RCC 7860 (cell line): ENCODE measurements at regions not wholly inside any gene's neighbourhood (a gene's known extent, or its start where the extent isn't known, plus 50 kb on each side); places are given as distances from the start of the nearest gene placed in this dataset.
"Not testable (repeated sequence)": the region's sequence is repeated elsewhere in the genome, so short reads cannot be mapped to it uniquely, and the experiment has no call there.

Experiments
- DNase-seq: peaks from one replicate; pipeline ENCODE4 v3.0.0-alpha.2; 2015; ENCODE audit warnings: low spot score
- FAIRE-seq: peaks from 2 replicates; lab custom pipeline; 2012; peaks lifted over from hg19 to GRCh38; lab: Jason Lieb, UNC

DNA sequence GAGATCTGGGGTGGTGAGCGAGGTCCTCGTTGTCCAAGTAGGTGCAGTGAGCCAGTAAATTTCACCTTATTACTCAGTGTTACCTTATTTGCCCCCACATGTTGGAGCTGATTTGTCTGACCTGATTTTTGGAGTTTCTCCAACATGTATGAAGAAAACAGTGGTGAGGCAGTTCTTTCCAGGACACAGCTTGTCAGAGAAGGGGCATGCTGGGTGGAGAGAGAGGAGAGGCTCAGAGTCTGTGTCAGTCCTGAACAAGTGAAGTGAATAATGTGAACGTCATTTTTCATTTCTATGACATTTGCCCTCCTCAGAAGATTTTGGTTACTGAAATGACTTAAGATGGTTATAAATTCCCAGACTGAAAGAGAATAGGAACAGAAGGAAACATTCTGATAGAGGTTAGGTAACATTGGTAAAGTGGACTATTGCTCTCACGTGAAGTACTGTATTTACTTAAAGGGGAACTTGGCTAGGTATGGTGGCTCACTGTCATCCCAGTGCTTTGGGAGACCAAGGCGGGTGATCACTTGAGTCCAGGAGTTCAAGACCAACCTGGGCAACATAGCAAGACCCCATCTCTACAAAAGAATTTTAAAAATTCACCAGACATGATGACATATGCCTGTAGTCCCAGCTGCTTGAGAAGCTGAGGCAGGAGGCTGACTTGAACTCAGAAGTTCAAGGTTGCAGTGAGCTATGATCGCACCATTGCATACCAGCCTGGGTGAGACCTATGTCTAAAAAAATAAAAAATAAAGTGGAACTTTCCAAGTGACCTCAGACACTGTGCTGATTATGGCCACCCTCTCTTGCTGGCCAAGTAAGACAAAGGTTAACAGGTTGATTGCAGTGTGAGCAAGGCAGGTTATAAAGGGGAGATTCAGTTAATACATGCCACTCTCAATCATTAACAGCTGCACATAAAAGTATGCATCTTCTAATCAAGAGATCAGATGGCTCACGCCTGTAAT is 184.3 kb downstream of the EDN1 start:
- DNase-seq = no peak
- FAIRE-seq = no peak

DNA sequence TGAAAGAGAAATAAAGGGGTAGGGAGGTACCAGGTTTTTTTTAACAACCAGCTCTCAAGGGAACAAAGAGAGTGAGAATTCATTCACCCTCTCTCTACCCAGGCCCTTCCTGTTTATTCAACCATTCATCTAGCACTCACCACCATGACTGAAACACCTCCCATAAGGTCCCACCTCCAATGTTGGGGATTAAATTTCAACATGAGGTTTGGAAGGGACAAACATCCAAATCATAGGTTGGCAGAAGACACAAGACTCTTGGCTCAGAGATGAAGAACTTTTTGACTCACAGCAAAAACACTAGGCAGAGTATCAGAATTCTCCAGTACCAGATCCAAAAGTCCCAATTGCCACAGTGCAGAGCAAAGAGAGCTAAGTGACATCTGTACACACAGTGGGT is 186.3 kb downstream of the EDN1 start:
- DNase-seq = no peak
- FAIRE-seq = no peak

DNA sequence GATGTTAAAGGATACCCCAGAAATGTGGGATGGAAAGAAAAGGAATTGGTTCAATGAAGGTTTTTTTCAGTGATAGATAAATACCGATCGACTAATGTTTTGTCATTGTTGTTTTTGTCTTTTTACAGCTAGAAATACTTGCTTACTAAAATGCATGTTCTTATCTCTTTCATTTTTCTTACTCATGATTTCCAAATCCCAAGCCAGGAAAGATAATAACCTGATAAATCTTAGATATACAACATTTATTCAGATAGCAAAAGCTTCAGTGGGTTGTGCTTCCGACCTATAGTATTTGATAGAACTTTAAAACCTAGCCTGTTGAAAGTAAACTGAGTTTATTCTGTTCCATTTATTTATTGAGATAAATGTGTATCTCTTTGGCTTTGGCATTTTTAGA is 187.5 kb downstream of the EDN1 start:
- FAIRE-seq = no peak
- DNase-seq = no peak

DNA sequence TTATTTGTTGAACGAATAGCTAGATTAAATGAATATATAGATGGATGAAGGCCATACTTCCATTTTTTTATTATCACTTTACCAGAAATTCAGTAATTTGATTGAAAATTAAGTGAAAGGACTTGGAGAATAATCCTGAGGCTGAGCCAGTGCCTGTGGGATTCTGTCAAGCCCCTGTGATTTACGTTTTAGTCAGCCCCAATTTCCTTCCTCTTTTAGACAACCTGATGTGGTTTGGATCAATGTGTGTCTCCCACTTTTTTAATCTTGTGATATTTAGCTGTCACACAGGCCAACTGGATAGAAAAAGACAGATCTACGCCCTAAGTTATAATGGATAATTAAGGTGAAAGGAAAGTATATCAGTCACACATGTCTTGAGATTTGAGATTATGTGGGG is 188.8 kb downstream of the EDN1 start:
- no peak for DNase-seq
- no peak for FAIRE-seq

DNA sequence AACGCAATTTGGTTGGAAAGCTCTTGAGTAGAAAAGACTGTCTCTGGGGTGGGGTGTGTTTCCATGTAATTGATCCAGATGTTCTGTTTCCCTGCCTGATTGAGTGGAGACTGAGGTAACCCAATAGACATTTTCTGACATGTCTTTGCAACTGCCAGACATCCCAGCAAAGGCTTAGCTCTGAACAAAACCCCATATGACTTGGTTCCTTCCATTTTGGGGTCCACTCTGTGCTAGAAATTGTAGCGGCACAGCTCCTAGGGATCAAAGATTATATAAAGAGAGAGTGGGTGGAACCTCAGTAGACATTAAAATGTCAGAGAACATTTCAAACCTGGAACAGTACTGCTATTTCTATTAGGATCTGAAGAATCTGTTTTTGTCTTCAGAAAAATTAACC is 189.3 kb downstream of the EDN1 start:
- no peak for FAIRE-seq
- no peak for DNase-seq

DNA sequence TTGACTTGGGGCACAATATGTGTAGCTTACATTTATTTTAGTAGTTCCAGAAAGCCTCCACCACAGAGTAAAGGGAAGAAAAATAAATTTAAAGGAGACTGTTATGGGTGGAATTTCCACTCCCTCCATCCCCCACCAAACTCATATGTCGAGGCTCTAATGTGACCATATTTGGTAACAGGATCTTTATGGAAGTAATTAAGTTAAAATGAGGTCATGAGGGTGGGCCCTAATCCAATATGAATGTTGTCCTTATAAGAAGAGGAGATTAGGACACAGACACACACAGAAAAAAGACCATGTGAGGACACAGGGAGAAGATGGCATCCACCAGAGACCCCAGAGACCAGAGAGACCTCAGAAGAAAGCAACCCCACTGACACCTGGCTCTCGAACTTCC is 189.7 kb downstream of the EDN1 start:
- no peak for FAIRE-seq
- DNase-seq = no peak

DNA sequence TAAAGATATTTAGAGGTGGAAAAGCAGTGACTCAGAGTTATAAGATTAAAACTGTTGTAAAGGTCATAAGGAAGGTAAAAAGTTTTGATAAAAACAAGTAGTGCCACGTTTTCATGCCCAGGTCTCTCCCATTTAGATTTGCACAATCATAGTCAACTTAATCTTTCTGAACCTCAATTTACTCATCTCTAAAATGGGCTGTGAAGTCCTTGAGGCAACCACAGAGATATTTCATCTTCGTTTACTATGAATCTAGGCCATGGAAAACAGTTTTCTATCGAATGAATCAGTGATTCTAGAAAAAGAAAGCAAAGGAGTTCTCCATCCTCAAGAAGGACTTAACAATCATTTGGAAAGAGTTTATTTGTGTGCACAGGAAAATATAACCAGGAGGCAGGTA is 190.2 kb downstream of the EDN1 start:
- FAIRE-seq (no peak), DNase-seq (no peak)

DNA sequence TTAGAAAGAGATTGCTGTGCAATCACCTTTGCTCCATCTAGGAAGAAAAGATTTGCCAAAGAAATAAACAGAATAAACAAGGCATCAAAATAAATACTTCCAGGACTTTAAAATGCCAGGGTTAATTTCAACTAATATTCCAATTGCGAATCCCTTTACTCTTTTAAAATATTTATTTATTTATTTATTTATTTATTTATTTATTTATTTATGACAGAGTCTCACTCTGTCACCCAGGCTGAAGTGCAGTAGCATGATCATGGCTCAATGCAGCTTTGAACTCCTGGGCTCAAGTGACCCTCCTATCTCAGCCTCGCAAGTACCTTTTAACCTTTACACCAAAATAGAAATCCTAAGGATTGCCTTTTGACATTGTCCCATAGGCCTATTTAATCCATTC is 191.1 kb downstream of the EDN1 start:
- DNase-seq (no peak), FAIRE-seq (no peak)

DNA sequence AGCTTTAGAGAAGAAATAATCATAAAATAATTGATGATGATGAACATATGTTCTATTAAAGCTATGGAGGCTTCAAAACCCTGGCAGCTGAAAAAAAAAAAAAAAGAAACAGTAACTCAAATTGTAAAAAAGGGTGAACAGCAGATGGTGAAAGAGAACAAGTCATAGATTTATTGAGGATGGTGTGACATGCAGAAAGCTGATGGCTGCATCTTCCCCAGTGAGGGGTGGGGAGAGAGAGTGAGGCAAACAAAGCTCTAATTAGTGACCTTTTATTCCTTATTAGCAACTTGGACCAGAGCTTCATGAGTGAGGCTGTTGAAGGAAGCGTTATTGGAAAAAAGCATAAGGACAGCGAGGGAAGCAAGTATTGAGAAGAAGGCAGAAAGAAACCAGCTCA is 191.7 kb downstream of the EDN1 start:
- FAIRE-seq (no peak), DNase-seq (no peak)

DNA sequence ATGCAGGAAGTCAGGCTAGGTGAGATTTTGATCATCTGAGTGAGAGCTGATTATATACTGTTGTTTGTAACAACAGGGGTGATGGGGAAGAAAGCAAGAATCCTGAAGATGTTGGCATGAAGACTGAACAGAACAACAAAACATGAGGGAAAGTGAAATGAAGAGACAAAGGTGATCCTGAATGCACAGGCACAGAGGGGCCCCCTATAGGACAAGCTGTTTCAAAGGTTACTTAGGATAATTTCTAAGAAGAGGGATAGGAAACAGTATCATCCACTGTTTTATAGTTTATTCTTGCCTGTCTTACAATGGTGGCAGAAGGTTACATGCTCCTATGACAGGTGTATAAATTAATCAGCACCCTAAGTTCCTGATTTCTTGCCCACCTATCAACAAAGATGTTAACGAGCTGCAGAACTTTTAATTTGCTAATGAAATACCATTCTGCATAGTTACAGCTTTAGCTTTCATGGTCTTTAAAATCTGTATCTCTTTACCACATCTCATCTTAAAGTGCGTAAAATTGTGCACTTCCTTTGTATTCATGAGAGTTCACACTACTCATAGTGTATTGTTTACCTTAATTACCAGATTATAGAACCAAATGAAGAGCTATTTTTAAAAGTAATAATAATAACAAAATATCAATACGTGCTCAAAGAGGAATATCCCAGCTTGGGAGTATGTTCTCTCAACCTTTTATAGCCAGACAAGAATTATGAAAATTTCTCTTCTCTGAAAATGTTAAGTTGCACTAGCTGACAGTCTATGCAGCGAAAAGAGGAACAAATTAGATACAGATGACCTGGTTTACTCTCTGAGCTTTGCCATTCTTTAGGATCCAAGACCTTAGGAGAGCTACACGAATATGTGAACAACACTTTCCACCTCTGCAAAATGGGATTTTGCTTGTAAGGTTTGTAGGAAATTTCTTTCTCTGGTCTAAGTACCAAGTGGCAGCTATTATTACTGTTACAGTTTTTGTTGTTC is 192.5 kb downstream of the EDN1 start:
- DNase-seq = no peak
- FAIRE-seq = no peak

DNA sequence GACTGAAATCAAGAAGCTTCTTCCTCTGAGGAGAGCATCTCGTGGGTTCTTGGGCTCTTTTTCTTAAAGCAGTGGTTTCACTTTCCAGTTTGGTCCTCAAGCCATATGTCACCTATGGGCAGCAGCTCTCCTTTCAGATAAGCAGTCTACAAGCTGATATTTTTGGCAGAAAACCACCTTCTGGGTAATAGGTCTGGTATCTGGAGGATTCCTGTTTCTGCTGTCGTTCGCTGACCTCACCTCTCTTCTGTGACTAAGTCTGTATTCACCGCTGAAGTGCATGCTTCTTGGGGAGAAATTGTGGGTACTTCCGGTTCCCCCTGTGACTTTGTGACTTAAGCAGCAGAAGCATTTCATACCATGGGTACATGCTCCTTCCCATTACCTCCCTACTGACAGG is 193.6 kb downstream of the EDN1 start:
- FAIRE-seq (peak; percentile 93), DNase-seq (peak; percentile 96)

DNA sequence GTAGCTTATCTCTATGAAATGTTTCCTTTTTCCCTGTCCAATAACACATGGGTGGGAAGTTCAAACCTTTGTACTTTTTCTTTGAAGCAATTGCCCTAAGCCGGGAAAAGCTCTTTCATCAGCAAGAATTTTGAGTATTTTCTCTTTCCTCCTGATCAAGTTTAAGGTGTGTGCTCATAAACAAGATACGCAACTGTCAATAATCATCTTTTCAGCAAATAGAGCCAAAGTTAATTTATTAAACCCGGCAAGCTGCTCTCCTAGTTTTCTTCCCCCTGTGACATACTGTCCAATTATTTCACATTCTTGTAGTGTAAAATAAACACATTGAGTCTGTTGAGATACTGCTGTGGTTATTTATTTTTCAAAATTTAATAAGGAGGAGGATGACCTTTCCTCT is 194.4 kb downstream of the EDN1 start:
- FAIRE-seq (no peak), DNase-seq (no peak)

DNA sequence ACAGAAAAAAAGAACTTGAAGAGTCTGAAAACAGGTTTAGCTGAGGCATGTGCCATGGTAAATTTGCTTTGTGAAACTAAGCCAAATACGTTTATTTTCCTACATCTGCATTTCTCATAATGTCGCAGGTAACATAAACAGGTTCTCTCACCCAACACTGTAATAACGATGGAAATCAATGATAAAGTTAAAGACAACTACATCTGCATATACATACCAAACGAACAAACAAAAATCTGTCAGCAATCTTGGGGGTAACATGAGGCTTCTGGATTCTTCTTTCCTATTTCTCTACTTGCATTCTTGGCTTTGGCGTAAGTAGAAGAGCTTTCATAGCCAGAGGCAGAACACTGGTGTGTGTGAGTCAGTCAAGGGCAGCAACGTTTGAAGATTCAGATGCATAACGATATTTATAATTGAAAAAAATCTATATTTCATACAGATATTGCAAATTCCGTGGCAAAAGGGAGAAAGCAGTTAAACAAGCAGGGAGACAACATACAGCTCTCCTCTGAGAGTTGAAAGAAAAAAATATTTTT is 195.1 kb downstream of the EDN1 start:
- no peak for DNase-seq
- FAIRE-seq = no peak

DNA sequence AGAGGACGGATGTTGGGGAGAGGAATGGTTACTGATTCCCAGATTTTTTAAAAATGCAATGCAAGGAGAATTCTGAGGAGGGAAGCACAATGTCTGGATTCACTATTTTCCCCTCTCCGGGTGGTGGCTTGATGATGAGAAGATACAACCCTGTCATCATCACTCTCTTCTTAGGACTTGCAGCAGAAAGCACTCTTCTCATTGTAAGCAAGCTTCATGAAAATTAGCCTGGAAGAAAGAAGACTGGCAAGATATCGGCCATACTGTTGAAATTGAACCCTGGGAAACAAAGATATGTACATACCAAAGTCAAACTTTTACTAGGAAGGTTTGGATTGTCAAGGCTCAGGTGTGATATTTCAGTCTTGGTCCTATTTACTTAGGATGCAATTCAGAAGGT is 195.7 kb downstream of the EDN1 start:
- FAIRE-seq (no peak), DNase-seq (no peak)

DNA sequence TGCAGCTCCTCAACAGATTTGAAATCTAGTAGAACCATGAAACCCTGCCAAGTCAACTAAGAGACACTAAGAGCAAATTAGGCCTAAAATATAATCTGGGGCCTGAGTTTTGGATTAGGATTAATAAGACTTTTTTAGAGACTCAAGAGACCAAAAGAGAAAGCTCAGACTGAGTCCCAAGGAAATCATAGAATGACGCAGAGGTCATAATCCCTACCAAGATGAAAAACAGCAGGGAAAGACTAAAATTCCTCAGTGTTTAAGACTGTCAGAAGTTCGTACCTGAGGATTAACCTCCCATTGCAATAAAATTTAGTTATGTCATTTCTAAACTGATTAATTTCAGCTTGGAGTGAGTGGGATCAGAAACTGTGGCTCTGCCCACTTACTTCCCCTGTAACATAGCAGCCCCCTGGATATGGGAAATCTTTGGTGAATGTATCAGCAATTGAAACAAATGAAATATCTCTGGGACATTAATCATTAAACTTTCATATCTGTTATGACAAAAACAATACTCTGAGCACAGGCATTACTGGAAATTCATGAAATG is 200.3 kb downstream of the EDN1 start:
- FAIRE-seq = no peak

DNA sequence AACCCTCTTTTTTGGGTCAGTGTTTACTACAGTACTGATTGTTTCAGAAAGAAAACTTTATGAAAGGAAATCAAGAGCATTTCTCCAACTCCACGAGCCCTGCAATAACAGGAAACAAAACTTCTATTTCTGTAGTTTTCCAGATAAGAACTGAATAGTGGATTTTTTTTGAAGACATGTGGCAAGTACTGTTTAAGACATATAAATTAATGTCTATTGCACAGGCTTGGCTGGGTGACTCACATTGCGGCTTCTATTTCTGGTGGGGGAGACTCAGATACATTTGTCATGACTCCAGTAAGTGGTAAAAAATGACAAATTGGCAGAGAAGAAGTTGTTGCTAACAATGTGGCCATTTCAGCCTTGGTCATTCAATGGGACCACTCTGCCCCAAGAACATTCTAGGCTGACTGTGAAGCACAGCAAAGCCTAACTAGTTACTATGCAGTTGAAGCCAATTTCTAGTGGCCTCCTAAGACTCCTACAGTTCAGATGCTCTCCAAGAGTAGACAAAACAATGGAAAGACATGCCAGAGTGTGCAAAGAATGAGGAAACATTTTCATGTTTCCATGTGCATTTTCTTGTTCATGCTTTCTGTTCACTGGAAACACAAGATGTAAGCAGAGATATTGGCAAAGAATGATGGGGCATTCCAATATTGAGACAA is 200.9 kb downstream of the EDN1 start:
- peak; percentile 95 for FAIRE-seq
- DNase-seq = peak; percentile 90

More for the DNA sequence above, 200.3 kb downstream of the EDN1 start:
- no peak for DNase-seq

DNA sequence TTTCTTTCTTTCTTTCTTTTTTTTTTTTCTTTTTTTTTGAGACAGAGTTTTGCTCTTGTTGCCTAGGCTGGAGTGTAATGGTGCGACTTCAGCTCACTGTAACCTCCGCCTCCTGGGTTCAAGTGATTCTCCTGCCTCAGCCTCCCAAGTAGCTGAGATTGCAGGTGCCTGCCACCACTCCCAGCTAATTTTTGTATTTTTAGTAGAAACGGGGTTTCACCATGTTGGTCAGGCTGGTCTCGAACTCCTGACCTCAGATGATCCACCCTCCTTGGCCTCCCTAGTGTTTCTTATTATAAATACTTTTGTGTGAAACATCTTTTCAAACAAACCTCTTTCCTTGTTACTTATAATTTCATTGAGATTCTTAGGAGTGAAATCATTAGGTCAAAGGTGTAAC is 202.8 kb downstream of the EDN1 start:
- DNase-seq, FAIRE-seq: not testable (repeated sequence)

DNA sequence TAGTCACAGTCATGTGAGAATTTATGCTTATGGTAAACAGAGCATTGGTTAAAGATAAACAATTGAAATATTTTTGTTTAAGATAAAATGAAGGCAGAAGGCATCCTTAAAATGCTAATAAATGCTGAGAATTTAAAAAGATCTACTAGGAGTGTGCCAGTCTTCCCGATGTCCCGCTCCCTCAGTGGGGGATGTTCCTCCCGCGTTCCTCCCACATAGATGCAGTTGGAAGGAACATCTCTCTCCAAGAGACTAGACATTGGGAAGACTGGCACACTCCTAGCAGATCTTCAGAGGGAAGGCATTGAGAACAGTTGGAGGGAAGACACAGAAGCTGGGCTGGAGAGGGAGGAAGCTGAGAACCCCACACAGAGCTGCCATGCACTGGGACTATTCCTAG is 203.3 kb downstream of the EDN1 start:
- FAIRE-seq = no peak
- DNase-seq = no peak

DNA sequence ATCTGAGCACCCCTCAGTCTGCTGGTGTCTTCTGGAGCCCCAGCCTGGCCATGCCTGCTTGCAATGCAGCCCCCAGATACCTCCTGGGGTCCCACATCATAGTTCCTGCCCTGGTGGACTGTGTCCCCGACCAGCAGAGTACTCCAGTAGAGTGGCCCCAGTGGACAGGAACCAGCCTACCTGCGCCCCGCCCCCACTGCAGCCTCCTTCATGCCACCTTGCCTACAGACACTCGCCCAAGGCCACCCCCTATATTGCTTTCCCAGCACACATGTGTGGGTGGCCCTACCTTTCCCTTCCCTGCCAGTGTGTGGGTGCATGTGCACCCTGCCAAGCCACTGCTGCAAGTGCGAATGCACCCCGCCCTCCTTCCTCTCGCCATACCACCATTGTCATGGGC is 204.0 kb downstream of the EDN1 start:
- FAIRE-seq = no peak
- DNase-seq = no peak

DNA sequence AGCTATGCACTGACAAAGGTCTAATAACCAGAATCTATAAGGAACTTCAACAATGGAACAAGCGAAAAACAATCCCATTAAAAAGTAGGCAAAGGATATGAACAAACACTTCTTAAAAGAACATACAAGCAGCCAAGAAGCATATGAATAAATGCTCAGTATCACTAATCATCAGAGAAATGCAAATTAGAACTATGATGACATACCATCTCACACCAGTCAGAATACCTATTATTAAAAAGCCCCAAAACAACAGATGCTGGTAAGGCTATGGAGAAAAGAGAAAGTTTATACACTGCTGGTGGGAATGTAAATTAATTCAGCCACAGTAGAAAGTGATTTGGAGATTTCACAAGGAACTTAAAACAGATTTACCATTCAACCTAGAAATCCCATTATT is 211.8 kb downstream of the EDN1 start:
- DNase-seq = no peak
- no peak for FAIRE-seq
